IMR-90 (cell line): ENCODE measurements at regions not wholly inside any gene's neighbourhood (a gene's known extent, or its start where the extent isn't known, plus 50 kb on each side); places are given as distances from the start of the nearest gene placed in this dataset.

ENCODE experiments used
- ATAC-seq: fragments of 200-7000 bp; cut with Tn5 transposase; 2 replicates; pipeline ENCODE4 v1.9.1; 2020; ENCODE audit warnings: low read depth, mild to moderate bottlenecking, moderate library complexity
- BruUV-seq: library from RNA; stranded (reverse); fragments of 400-500 nt; replicated peaks from 2 replicates; lab custom pipeline; 2021; lab: Mats Ljungman, UMichigan
- CTCF ChIA-PET: fragments of 300-600 bp; formaldehyde crosslinking; extraction: SDS; loops from one replicate; lab custom pipeline; 2021; ENCODE audit warnings: antibody characterized with exemption; lab: Yijun Ruan, JAX
- POLR2A ChIA-PET: fragments of 300-600 bp; sonication (Branson Sonifier 250); formaldehyde crosslinking; loops from one replicate; lab custom pipeline; 2022; ENCODE audit warnings: antibody characterized with exemption; ENCODE audit not compliant: unreplicated experiment; lab: Charles Lee
- DNase-seq: peaks from one replicate; pipeline ENCODE4 v3.0.0; 2013
- H2AFZ ChIP-seq: replicated peaks from 2 replicates; pipeline ENCODE3; 2013; ENCODE audit warnings: low read length, mild to moderate bottlenecking; ENCODE audit not compliant: poor library complexity
- H2AK5ac ChIP-seq: 2 replicates; pipeline ENCODE4 v1.6.1; 2013; ENCODE audit warnings: low read depth, low read length, inconsistent platforms
- H2AK9ac ChIP-seq: replicated peaks from 2 replicates; pipeline ENCODE3; 2013; ENCODE audit warnings: mild to moderate bottlenecking, low read depth, low read length, moderate library complexity; ENCODE audit not compliant: poor library complexity
- H2BK120ac ChIP-seq: 2 replicates; pipeline ENCODE4 v1.6.1; 2013; ENCODE audit warnings: low read depth, low read length, inconsistent platforms
- H2BK15ac ChIP-seq: 3 replicates; pipeline ENCODE4 v1.6.1; 2013; ENCODE audit warnings: low read depth, low read length, inconsistent platforms
- H2BK20ac ChIP-seq: 2 replicates; pipeline ENCODE4 v1.6.1; 2013; ENCODE audit warnings: low read depth, mild to moderate bottlenecking, inconsistent platforms, low read length, moderate library complexity
- H2BK5ac ChIP-seq: 2 replicates; pipeline ENCODE4 v1.6.1; 2013; ENCODE audit warnings: mild to moderate bottlenecking, low read depth, low read length, inconsistent platforms; ENCODE audit not compliant: poor library complexity, severe bottlenecking
- H3K14ac ChIP-seq: replicated peaks from 2 replicates; pipeline ENCODE4 v1.6.1; 2013; ENCODE audit warnings: low read depth, low read length, inconsistent platforms
- H3K18ac ChIP-seq: 2 replicates; pipeline ENCODE4 v1.6.1; 2013; ENCODE audit warnings: low read depth, low read length, control low read depth
- H3K23ac ChIP-seq: 2 replicates; pipeline ENCODE4 v1.6.1; 2013; ENCODE audit warnings: low read depth, low read length, inconsistent platforms
- H3K27ac ChIP-seq: 2 replicates; pipeline ENCODE4 v1.5.1; 2013; ENCODE audit warnings: mild to moderate bottlenecking, control low read depth, low read length; ENCODE audit not compliant: insufficient read depth
- H3K27me3 ChIP-seq: 2 replicates; pipeline ENCODE4 v1.6.1; 2013; ENCODE audit warnings: low read length; ENCODE audit not compliant: control insufficient read depth, insufficient read depth
- H3K36me3 ChIP-seq: 2 replicates; pipeline ENCODE4 v1.6.1; 2013; ENCODE audit warnings: low read length, mixed read lengths; ENCODE audit not compliant: control insufficient read depth, insufficient read depth
- H3K4ac ChIP-seq: 2 replicates; pipeline ENCODE4 v1.6.1; 2013; ENCODE audit warnings: low read depth, low read length, inconsistent platforms
- H3K4me1 ChIP-seq: 2 replicates; pipeline ENCODE4 v1.6.1; 2013; ENCODE audit warnings: low read length, mixed read lengths; ENCODE audit not compliant: control insufficient read depth, insufficient read depth
- H3K4me2 ChIP-seq: 2 replicates; pipeline ENCODE4 v1.6.1; 2013; ENCODE audit warnings: low read depth, mild to moderate bottlenecking, control low read depth, low read length, moderate library complexity
- H3K4me3 ChIP-seq: 2 replicates; pipeline ENCODE4 v1.5.1; 2013; ENCODE audit warnings: low read depth, mild to moderate bottlenecking, control low read depth, low read length, moderate library complexity; ENCODE audit not compliant: insufficient read depth
- H3K56ac ChIP-seq: 2 replicates; pipeline ENCODE4 v1.6.1; 2013; ENCODE audit warnings: low read length, inconsistent platforms; ENCODE audit not compliant: insufficient read depth; ENCODE audit errors: extremely low read depth
- H3K79me1 ChIP-seq, 2 experiments: 2 replicates each; pipeline ENCODE4 v1.6.1; 2013; ENCODE audit warnings: low read length in 2 of 2, inconsistent platforms in 1 of 2, low read depth in 1 of 2
- H3K9ac ChIP-seq: 2 replicates; pipeline ENCODE4 v1.6.1; 2013; ENCODE audit warnings: low read depth, low read length, control low read depth
- H3K9me1 ChIP-seq: 2 replicates; pipeline ENCODE4 v1.6.1; 2013; ENCODE audit warnings: low read length, inconsistent platforms; ENCODE audit not compliant: insufficient read depth
- H3K9me3 ChIP-seq: 2 replicates; pipeline ENCODE4 v1.6.1; 2013; ENCODE audit warnings: low read length; ENCODE audit not compliant: control insufficient read depth, insufficient read depth
- H4K20me1 ChIP-seq: 2 replicates; pipeline ENCODE4 v1.6.1; 2013; ENCODE audit warnings: low read length, inconsistent platforms; ENCODE audit not compliant: insufficient read depth
- H4K5ac ChIP-seq: 2 replicates; pipeline ENCODE4 v1.6.1; 2013; ENCODE audit warnings: mild to moderate bottlenecking, low read depth, low read length, control low read depth
- H4K8ac ChIP-seq, 2 experiments: 2 replicates each; pipeline ENCODE4 v1.6.1; 2013; ENCODE audit warnings: low read depth in 2 of 2, low read length in 2 of 2, control low read depth in 1 of 2, inconsistent platforms in 1 of 2
- H4K91ac ChIP-seq: 2 replicates; pipeline ENCODE4 v1.6.1; 2013; ENCODE audit warnings: low read depth, low read length, inconsistent platforms; ENCODE audit not compliant: insufficient read depth
- BHLHE40 ChIP-seq: fragments of 150-350 bp; IDR thresholded peaks from 2 replicates; pipeline ENCODE4 v1.6.1; 2016; ENCODE audit warnings: mild to moderate bottlenecking, low read depth, low read length
- CEBPB ChIP-seq: IDR thresholded peaks from 2 replicates; pipeline ENCODE4 v1.6.1; 2012; ENCODE audit warnings: low read depth, low read length, improper control_type of control experiment
- CTCF ChIP-seq: conservative IDR thresholded peaks from 2 replicates; pipeline ENCODE4 v1.5.1; 2012; ENCODE audit warnings: mild to moderate bottlenecking, low read depth, low read length, improper control_type of control experiment
- MAZ ChIP-seq: IDR thresholded peaks from 2 replicates; pipeline ENCODE4 v1.6.1; 2012; ENCODE audit warnings: low read depth, mild to moderate bottlenecking, low read length, improper control_type of control experiment, moderate library complexity, borderline replicate concordance
- MXI1 ChIP-seq: IDR thresholded peaks from 2 replicates; pipeline ENCODE4 v1.6.1; 2012; ENCODE audit warnings: low read depth, mild to moderate bottlenecking, low read length, moderate library complexity, borderline replicate concordance
- NFE2L2 ChIP-seq: fragments of 150-350 bp; IDR thresholded peaks from 2 replicates; pipeline ENCODE4 v1.6.1; 2016; ENCODE audit warnings: low read depth, mild to moderate bottlenecking, low read length
- POLR2A ChIP-seq: IDR thresholded peaks from 2 replicates; pipeline ENCODE4 v1.6.1; 2012; ENCODE audit warnings: mild to moderate bottlenecking, low read depth, low read length
- RCOR1 ChIP-seq: IDR thresholded peaks from 2 replicates; pipeline ENCODE4 v1.6.1; 2012; ENCODE audit warnings: mild to moderate bottlenecking, low read length, improper control_type of control experiment; ENCODE audit not compliant: insufficient replicate concordance
- RFX5 ChIP-seq: IDR thresholded peaks from 2 replicates; pipeline ENCODE4 v1.8.0; 2012; ENCODE audit warnings: low read depth, mild to moderate bottlenecking, low read length, moderate library complexity
- USF2 ChIP-seq: fragments of 150-350 bp; IDR thresholded peaks from 2 replicates; pipeline ENCODE4 v1.6.1; 2017; ENCODE audit warnings: mild to moderate bottlenecking, antibody characterized with exemption, low read length, low read depth
- WGBS, 2 experiments: methylation state at CpG; one replicate each; pipeline versions ENCODE4 v1.1.5 to v1.1.7; 2013; ENCODE audit warnings: missing lambda C conversion rate in 2 of 2; ENCODE audit not compliant: insufficient read length in 1 of 2; ENCODE audit errors: extremely low coverage in 2 of 2; 5-methylcytosine and 5-hydroxymethylcytosine counted together
- dilution Hi-C: fragments of 300-500 bp; cut with HindIII; formaldehyde crosslinking; loops from one replicate; pipeline ENCODE4 v1.14.3; 2018; ENCODE audit warnings: low sequenced_read_pairs; ENCODE audit not compliant: unreplicated experiment
- in situ Hi-C: fragments of 300-500 bp; cut with MboI; formaldehyde crosslinking; loops from 3 replicates; pipeline ENCODE4 v1.14.3; 2019; ENCODE audit warnings: low sequenced_read_pairs, inconsistent platforms, mixed read lengths
- intact Hi-C: fragments of 100-400 bp; cut with micrococcal nuclease; formaldehyde crosslinking; loops from 2 replicates; pipeline ENCODE4 v1.10.0; 2022

DNA sequence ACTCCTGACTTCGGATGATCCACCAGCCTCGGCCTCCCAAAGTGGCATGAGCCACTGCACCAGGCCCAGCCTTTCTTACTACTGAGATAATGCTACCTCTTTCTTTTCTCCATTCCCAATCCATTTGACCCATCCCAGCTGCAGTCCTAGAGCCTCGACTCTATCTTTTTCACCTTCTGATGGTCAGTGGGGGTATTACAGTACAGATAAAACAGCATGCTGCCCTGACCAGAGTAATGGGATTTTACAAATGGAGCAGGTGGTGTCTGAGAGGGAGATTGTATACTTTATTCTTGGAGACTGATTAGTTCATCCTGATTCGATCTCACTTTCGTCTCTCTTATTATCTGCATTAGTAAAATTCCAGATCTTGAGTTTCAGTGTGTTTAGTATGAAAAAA lies 238.6 kb upstream of the TNP1 start:
- Histone ChIP-seq H3K18ac (no peak overlapping the region), H2BK5ac (no peak overlapping the region), H3K4ac (no peak overlapping the region), H3K4me3 (no peak overlapping the region), H3K23ac (no peak overlapping the region), H4K20me1 (no peaks in the 10 kb centered on the region), H3K36me3 (no peaks in the 10 kb centered on the region), H3K14ac (no peak overlapping the region; the same call in 1 of the 2 replicates), H3K9ac (no peak overlapping the region), H3K9me3 (no peaks in the 10 kb centered on the region), H2AK9ac (no peak overlapping the region), H4K5ac (no peak overlapping the region), H3K9me1 (no peaks in the 10 kb centered on the region; the same call in 1 of the 2 replicates), H3K27me3 (no peaks in the 10 kb centered on the region), H3K56ac (no peak overlapping the region), H3K79me1 (no peaks in the 10 kb centered on the region), H2BK120ac (peak overlapping the region; percentile 34; the same call in 1 of the 2 replicates), H2BK20ac (peak overlapping the region; percentile 61; the same call in 1 of the 2 replicates), H4K91ac (no peak overlapping the region), H3K4me2 (no peak overlapping the region), H2BK15ac (peak overlapping the region; percentile 40; the same call in 1 of the 3 replicates), H3K4me1 (peaks cover 10% of the 10 kb centered on the region), H3K27ac (no peak overlapping the region), H2AFZ (peak overlapping the region; percentile 27), H4K8ac (no peak overlapping the region), H2AK5ac (no peak overlapping the region; the same call in 1 of the 2 replicates)
- intact Hi-C loops = no loop called here
- dilution Hi-C loops = no loop called here
- in situ Hi-C loops = no loop called here
- WGBS, 2 experiments = no CpG with 5 or more reads among the region's 5 CpGs
- ATAC-seq (no peak), DNase-seq (no peak)
- BruUV-seq = no TSS peak
- no peak for TF ChIP-seq CEBPB
- TF ChIP-seq MXI1 = no peak
- no peak for TF ChIP-seq USF2
- no peak for TF ChIP-seq CTCF
- TF ChIP-seq BHLHE40 = no peak
- TF ChIP-seq RFX5 = no peak
- TF ChIP-seq MAZ = no peak
- no peak for TF ChIP-seq RCOR1
- no peak for TF ChIP-seq NFE2L2
- no peak for TF ChIP-seq POLR2A
- POLR2A ChIA-PET = no interaction called here
- CTCF ChIA-PET = no interaction called here
